ENCODE measurements at regions not wholly inside any gene's neighbourhood (a gene's known extent, or its start where the extent isn't known, plus 50 kb on each side); places are given as distances from the start of the nearest gene placed in this dataset.

DNA sequence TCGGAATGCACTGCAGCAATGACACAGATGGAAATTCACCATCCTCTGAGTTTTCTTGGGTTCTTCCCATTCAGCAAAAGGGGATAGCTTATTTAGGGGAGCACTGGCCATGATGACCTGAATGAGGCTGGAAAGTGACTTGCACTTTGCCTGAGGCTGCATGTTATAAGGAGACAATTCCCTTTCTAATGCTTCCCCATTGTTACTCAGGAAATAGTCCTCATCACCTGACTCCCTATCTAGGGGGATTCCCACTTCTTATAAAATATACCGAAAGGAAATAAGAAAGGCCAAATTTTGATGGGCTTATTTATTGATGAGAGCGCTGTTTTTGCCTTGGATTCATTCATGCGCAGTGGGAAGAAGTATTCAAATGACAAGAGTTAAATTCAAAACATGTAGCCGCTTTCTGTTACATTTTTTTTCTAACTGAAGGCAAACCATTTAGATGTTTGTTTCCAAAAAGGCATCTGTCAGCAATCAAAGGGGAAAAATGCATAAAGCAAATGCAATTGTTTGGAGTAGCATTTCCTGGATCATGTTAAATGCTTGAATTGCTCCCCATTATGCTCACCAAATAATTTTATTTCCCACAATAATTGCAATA is 220.3 kb upstream of the NFIA start:
- H3K23ac ChIP-seq (ENCODE audit: insufficient read length, low read depth, low read length) = no peak overlapping the region
- no peak for DNase-seq
- H3K4ac ChIP-seq (ENCODE audit: low read depth, low read length) = no peak overlapping the region
- H2AK5ac ChIP-seq (ENCODE audit: insufficient read length, low read length) = no peak overlapping the region
- H2AFZ ChIP-seq (ENCODE audit: low read length) = no peak overlapping the region
- no peak overlapping the region for H3K14ac ChIP-seq (ENCODE audit: insufficient read depth, low read length)
- H3K9me3 Mint-ChIP-seq = no peaks in the 10 kb centered on the region; a peak in 1 of 5 replicates
- no peak overlapping the region for H4K8ac ChIP-seq (replicated peaks; ENCODE audit: insufficient read length, low read depth, low read length)
- no peaks in the 10 kb centered on the region for H3K79me1 ChIP-seq (ENCODE audit: insufficient read depth, low read depth, low read length, poor library complexity, severe bottlenecking)
- H3K4me2 ChIP-seq (ENCODE audit: insufficient read depth, insufficient read length, low read length) = no peak overlapping the region
- no CpG with 5 or more reads among the region's 5 CpGs for WGBS (ENCODE audit: extremely low coverage, insufficient read length, low lambda C conversion rate)
- TF ChIP-seq, protein P1, sequence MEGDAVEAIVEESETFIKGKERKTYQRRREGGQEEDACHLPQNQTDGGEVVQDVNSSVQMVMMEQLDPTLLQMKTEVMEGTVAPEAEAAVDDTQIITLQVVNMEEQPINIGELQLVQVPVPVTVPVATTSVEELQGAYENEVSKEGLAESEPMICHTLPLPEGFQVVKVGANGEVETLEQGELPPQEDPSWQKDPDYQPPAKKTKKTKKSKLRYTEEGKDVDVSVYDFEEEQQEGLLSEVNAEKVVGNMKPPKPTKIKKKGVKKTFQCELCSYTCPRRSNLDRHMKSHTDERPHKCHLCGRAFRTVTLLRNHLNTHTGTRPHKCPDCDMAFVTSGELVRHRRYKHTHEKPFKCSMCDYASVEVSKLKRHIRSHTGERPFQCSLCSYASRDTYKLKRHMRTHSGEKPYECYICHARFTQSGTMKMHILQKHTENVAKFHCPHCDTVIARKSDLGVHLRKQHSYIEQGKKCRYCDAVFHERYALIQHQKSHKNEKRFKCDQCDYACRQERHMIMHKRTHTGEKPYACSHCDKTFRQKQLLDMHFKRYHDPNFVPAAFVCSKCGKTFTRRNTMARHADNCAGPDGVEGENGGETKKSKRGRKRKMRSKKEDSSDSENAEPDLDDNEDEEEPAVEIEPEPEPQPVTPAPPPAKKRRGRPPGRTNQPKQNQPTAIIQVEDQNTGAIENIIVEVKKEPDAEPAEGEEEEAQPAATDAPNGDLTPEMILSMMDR (conservative IDR thresholded peaks at IDR 0.05) = no peak
- H4K5ac ChIP-seq (ENCODE audit: insufficient read length, low read depth, low read length) = no peak overlapping the region
- no peaks in the 10 kb centered on the region for H3K23me2 ChIP-seq (ENCODE audit: insufficient read length, low read depth, low read length, poor library complexity, severe bottlenecking)
- H4K91ac ChIP-seq (ENCODE audit: insufficient read length, low read depth, low read length) = no peak overlapping the region
- no peak overlapping the region for H3K18ac ChIP-seq (ENCODE audit: insufficient read length, low read depth, low read length)
- H2BK5ac ChIP-seq (ENCODE audit: insufficient read length, low read length) = no peak overlapping the region
- H3K36me3 Mint-ChIP-seq (ENCODE audit: insufficient read depth in 1 of 3, low read depth in 3 of 3) = no peaks in the 10 kb centered on the region; a peak in 1 of 7 replicates
- no peak overlapping the region for H3K4me3 Mint-ChIP-seq
- no peak overlapping the region for H2BK12ac ChIP-seq (ENCODE audit: insufficient read length, low read depth, low read length)
- no peak overlapping the region for H3K27ac ChIP-seq (ENCODE audit: insufficient read length, low read depth, low read length)
- H2BK15ac ChIP-seq (ENCODE audit: low read depth, low read length) = no peak overlapping the region
- 0 out of 2 replicates have a peak, but pooled peaks cover 5% of the 10 kb centered on the region for H3K4me1 ChIP-seq (ENCODE audit: insufficient read depth, low read length)
- H3K9me3 ChIP-seq (ENCODE audit: control insufficient read depth, low read depth, low read length) = no peaks in the 10 kb centered on the region
- no peaks in the 10 kb centered on the region for H4K20me1 ChIP-seq (ENCODE audit: control insufficient read depth, insufficient read depth, insufficient read length)
- no peak overlapping the region for H3K56ac ChIP-seq (ENCODE audit: insufficient read length, low read depth, low read length)
- peaks cover 19 to 21% of the 10 kb centered on the region in 2 experiments for H3K4me1 Mint-ChIP-seq
- no peak overlapping the region for H3T11ph ChIP-seq (ENCODE audit: low read length)
- no peak overlapping the region for H2BK20ac ChIP-seq (ENCODE audit: low read depth, low read length, poor library complexity, severe bottlenecking)
- H3K9ac ChIP-seq (ENCODE audit: extremely low read depth, insufficient read length, low read length) = no peak overlapping the region
- no peaks in the 10 kb centered on the region for H3K27me3 ChIP-seq (ENCODE audit: insufficient read depth, low read length)
- no peaks in the 10 kb centered on the region; the same call in 1 of the 2 replicates for H3K27me3 Mint-ChIP-seq (ENCODE audit: low read depth)
- no peak overlapping the region for H2BK120ac ChIP-seq (ENCODE audit: low read depth, low read length, poor library complexity, severe bottlenecking)
- no peak overlapping the region for H3K27ac Mint-ChIP-seq
- no peaks in the 10 kb centered on the region for H3K79me2 ChIP-seq (ENCODE audit: insufficient read depth, low read length)
